GM21367 (cell line): ENCODE measurements at regions not wholly inside any gene's neighbourhood (a gene's known extent, or its start where the extent isn't known, plus 50 kb on each side); places are given as distances from the start of the nearest gene placed in this dataset.
A peak's percentile ranks its signal among the peaks of the same experiment; 100 is the strongest.

Source experiments
- ATAC-seq: cut with Tn5 transposase; IDR thresholded peaks from one replicate; pipeline ENCODE4 v1.9.1; 2021; ENCODE audit not compliant: unreplicated experiment

- ATAC-seq: no peak
Observed at GRCh38 chr13:88552966-88553365, 881.8 kb downstream of the SLITRK5 start.

- no peak for ATAC-seq
Observed at GRCh38 chr13:88565566-88565965, 894.4 kb downstream of the SLITRK5 start.

- ATAC-seq: no peak
Observed at GRCh38 chr13:88585861-88586260, 914.7 kb downstream of the SLITRK5 start.

GRCh38 chr13:88586263-88586662 is 915.1 kb downstream of the SLITRK5 start:
- ATAC-seq: no peak

- no peak for ATAC-seq
Observed at GRCh38 chr13:88590574-88590973, 919.4 kb downstream of the SLITRK5 start.

- no peak for ATAC-seq
Observed at GRCh38 chr13:88592105-88592504, 920.9 kb downstream of the SLITRK5 start.

GRCh38 chr13:88601949-88602348 is 930.8 kb downstream of the SLITRK5 start:
- no peak for ATAC-seq

- ATAC-seq: no peak
Observed at GRCh38 chr13:88602786-88603777, 931.9 kb downstream of the SLITRK5 start.

- ATAC-seq: no peak
Observed at GRCh38 chr13:88617176-88617575, 946.0 kb downstream of the SLITRK5 start.

- no peak for ATAC-seq
Observed at GRCh38 chr13:88622362-88622973, 951.3 kb downstream of the SLITRK5 start.

GRCh38 chr13:88623150-88623549 is 952.0 kb downstream of the SLITRK5 start:
- no peak for ATAC-seq

GRCh38 chr13:88627071-88627470 is 955.9 kb downstream of the SLITRK5 start:
- no peak for ATAC-seq

- ATAC-seq: no peak
Observed at GRCh38 chr13:88628882-88629281, 957.7 kb downstream of the SLITRK5 start.

GRCh38 chr13:88637935-88638334 is 966.8 kb downstream of the SLITRK5 start:
- no peak for ATAC-seq

GRCh38 chr13:88643233-88643632 is 972.1 kb downstream of the SLITRK5 start:
- no peak for ATAC-seq

GRCh38 chr13:88648598-88649373 is 977.6 kb downstream of the SLITRK5 start:
- ATAC-seq: no peak

GRCh38 chr13:88649855-88650254 is 978.7 kb downstream of the SLITRK5 start:
- ATAC-seq: no peak

GRCh38 chr13:88651531-88651930 is 980.4 kb downstream of the SLITRK5 start:
- peak; percentile 60 for ATAC-seq

GRCh38 chr13:88656751-88657150 is 985.6 kb downstream of the SLITRK5 start:
- no peak for ATAC-seq

GRCh38 chr13:88670509-88670908 is 999.3 kb downstream of the SLITRK5 start:
- no peak for ATAC-seq

- ATAC-seq: no peak
Observed at GRCh38 chr13:88674841-88675240, 1003.7 kb downstream of the SLITRK5 start.
